ENCODE measurements at regions not wholly inside any gene's neighbourhood (a gene's known extent, or its start where the extent isn't known, plus 50 kb on each side); places are given as distances from the start of the nearest gene placed in this dataset.

DNA sequence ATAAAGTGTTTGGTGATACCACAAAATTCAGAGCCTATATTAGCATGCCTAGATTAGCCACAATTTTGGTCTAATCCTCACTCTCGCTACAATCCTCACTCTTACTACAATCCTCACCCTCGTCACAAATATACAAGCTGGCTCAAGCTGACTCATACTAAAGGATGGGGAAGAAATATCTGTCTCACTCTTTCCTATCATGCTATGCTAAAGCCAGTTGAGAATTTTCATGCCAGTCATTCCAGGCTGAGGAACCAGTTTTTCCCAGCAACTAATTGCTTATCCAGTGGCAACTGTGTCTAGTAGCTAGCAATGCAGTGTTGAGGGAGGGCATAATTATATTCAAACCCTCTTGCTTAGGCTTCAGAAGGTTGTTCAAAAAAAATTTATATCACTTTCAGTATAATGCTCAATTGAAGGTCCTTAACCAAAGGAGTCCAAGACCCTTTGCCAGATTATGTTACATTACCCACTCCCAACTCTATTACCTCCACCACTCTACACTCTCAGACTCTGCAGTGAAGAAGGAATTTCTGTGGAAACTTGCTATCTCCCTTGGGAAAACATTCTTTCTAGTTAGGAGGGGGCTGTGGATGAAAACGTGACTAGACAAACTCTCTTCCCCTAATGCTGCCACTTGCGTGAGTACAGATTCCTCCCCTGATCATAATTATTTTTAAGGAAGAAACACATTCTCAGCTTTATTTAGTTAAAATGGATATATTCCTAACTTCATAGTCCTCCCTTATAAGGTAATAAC is 810.3 kb upstream of the ACO1 start:
- ATAC-seq (no peak), DNase-seq (ENCODE audit: low read depth, low spot score) (no peak)
- Histone ChIP-seq H3K36me3 (ENCODE audit: control insufficient read depth in 1 of 2, insufficient read depth in 2 of 2, low read length in 2 of 2) (no peaks in the 10 kb centered on the region), H4K20me1 (ENCODE audit: insufficient read depth) (no peaks in the 10 kb centered on the region), H3K27me3 (ENCODE audit: insufficient read depth, low read length) (no peaks in the 10 kb centered on the region), H3K79me2 (ENCODE audit: insufficient read depth, low read length) (no peaks in the 10 kb centered on the region), H3K9me3 (ENCODE audit: control insufficient read depth in 1 of 2, insufficient read depth in 1 of 2, low read depth in 1 of 2, low read length in 2 of 2) (no peaks in the 10 kb centered on the region), H3K27ac (ENCODE audit: low read depth, low read length) (no peak overlapping the region), H3K4me2 (ENCODE audit: low read length) (no peak overlapping the region), H2AFZ (ENCODE audit: low read depth, low read length, poor library complexity, severe bottlenecking) (no peak overlapping the region), H3K4me3 (replicated peaks in 1 of 2; ENCODE audit: low read depth in 1 of 2, low read length in 2 of 2) (no peak overlapping the region), H3K9me2 (ENCODE audit: insufficient read depth) (no peaks in the 10 kb centered on the region), H3K9ac (ENCODE audit: low read length) (no peak overlapping the region), H3K4me1 (ENCODE audit: control insufficient read depth in 1 of 2, insufficient read depth in 2 of 2, low read length in 2 of 2) (no peaks in the 10 kb centered on the region)
- no TSS peak for BruUV-seq (replicated peaks)
- ChIA-PET POLR2A (no interaction called here), RAD21 (ENCODE audit: low non-redundant PET in 1 of 2, low total read pairs in 2 of 2, uncharacterized antibody in 2 of 2, unreplicated experiment in 2 of 2) (no interaction called here), CTCF (no interaction called here)
- TF ChIP-seq, protein P1, sequence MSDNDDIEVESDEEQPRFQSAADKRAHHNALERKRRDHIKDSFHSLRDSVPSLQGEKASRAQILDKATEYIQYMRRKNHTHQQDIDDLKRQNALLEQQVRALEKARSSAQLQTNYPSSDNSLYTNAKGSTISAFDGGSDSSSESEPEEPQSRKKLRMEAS (IDR thresholded peaks at IDR 0.05) = no peak
- TF ChIP-seq ZNF274 (IDR thresholded peaks at IDR 0.05; ENCODE audit: low read depth, low read length) = no peak
- TF ChIP-seq FOSL1 (IDR thresholded peaks at IDR 0.05; ENCODE audit: low read depth) = no peak
- TF ChIP-seq EGR1 (IDR thresholded peaks at IDR 0.05; ENCODE audit: low read depth) = no peak
- TF ChIP-seq, protein P2, sequence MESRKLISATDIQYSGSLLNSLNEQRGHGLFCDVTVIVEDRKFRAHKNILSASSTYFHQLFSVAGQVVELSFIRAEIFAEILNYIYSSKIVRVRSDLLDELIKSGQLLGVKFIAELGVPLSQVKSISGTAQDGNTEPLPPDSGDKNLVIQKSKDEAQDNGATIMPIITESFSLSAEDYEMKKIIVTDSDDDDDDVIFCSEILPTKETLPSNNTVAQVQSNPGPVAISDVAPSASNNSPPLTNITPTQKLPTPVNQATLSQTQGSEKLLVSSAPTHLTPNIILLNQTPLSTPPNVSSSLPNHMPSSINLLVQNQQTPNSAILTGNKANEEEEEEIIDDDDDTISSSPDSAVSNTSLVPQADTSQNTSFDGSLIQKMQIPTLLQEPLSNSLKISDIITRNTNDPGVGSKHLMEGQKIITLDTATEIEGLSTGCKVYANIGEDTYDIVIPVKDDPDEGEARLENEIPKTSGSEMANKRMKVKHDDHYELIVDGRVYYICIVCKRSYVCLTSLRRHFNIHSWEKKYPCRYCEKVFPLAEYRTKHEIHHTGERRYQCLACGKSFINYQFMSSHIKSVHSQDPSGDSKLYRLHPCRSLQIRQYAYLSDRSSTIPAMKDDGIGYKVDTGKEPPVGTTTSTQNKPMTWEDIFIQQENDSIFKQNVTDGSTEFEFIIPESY (IDR thresholded peaks at IDR 0.05; ENCODE audit: extremely low read depth, insufficient replicate concordance, low read length) = no peak
- no peak for TF ChIP-seq SRF (IDR thresholded peaks at IDR 0.05; ENCODE audit: low read depth)
- TF ChIP-seq, protein P3, sequence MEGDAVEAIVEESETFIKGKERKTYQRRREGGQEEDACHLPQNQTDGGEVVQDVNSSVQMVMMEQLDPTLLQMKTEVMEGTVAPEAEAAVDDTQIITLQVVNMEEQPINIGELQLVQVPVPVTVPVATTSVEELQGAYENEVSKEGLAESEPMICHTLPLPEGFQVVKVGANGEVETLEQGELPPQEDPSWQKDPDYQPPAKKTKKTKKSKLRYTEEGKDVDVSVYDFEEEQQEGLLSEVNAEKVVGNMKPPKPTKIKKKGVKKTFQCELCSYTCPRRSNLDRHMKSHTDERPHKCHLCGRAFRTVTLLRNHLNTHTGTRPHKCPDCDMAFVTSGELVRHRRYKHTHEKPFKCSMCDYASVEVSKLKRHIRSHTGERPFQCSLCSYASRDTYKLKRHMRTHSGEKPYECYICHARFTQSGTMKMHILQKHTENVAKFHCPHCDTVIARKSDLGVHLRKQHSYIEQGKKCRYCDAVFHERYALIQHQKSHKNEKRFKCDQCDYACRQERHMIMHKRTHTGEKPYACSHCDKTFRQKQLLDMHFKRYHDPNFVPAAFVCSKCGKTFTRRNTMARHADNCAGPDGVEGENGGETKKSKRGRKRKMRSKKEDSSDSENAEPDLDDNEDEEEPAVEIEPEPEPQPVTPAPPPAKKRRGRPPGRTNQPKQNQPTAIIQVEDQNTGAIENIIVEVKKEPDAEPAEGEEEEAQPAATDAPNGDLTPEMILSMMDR (IDR thresholded peaks at IDR 0.05 in 2 of 3, conservative IDR thresholded peaks at IDR 0.05 in 1 of 3; ENCODE audit: borderline replicate concordance in 1 of 3, insufficient read depth in 1 of 3, low read depth in 2 of 3, low read length in 2 of 3) = no peak
- no peak for TF ChIP-seq EZH2phosphoT487 (IDR thresholded peaks at IDR 0.05; ENCODE audit: borderline replicate concordance)
- TF ChIP-seq CBX3 (IDR thresholded peaks at IDR 0.05; ENCODE audit: low read depth) = no peak
- TF ChIP-seq, protein P4, sequence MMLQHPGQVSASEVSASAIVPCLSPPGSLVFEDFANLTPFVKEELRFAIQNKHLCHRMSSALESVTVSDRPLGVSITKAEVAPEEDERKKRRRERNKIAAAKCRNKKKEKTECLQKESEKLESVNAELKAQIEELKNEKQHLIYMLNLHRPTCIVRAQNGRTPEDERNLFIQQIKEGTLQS (IDR thresholded peaks at IDR 0.05) = no peak
- no peak for TF ChIP-seq SP1 (IDR thresholded peaks at IDR 0.05; ENCODE audit: low read depth)
- no peak for TF ChIP-seq ELF1 (IDR thresholded peaks at IDR 0.05; ENCODE audit: borderline replicate concordance, low read depth)
- TF ChIP-seq YY1 (IDR thresholded peaks at IDR 0.05; ENCODE audit: extremely low read depth, insufficient replicate concordance, low read depth, low read length) = no peak
- TF ChIP-seq TCF7L2 (IDR thresholded peaks at IDR 0.05; ENCODE audit: borderline replicate concordance, extremely low read depth, insufficient read depth, insufficient read length) = no peak
- TF ChIP-seq ZFX (IDR thresholded peaks at IDR 0.05) = no peak
- no peak for TF ChIP-seq POLR2AphosphoS5 (IDR thresholded peaks at IDR 0.05; ENCODE audit: low read depth, low read length)
- no peak for TF ChIP-seq CEBPB (IDR thresholded peaks at IDR 0.05; ENCODE audit: low read depth)
- TF ChIP-seq EZH2 (IDR thresholded peaks at IDR 0.05) = no peak
- TF ChIP-seq JUND (IDR thresholded peaks at IDR 0.05) = no peak
- TF ChIP-seq RAD21 (IDR thresholded peaks at IDR 0.05; ENCODE audit: low read depth) = no peak
- intact Hi-C loops (cut with micrococcal nuclease) = no loop called here
